NCI-H1105 treated with DMSO at 0.1 percent for 48 hours (cell line): ENCODE measurements at regions not wholly inside any gene's neighbourhood (a gene's known extent, or its start where the extent isn't known, plus 50 kb on each side); places are given as distances from the start of the nearest gene placed in this dataset.

Experiments
- DNase-seq: peaks from one replicate; lab custom pipeline; 2025; lab: John Stamatoyannopoulos, UW

- DNase-seq = no peak
These were observed 231.4 kb upstream of the CDH9 start for GRCh38 chr5:27269766-27270165.

- no peak for DNase-seq
These were observed 228.9 kb upstream of the CDH9 start for GRCh38 chr5:27267209-27267824.

- no peak for DNase-seq
These were observed 227.8 kb upstream of the CDH9 start for GRCh38 chr5:27266184-27266583.

- no peak for DNase-seq
These were observed 219.3 kb upstream of the CDH9 start for GRCh38 chr5:27257696-27258095.

GRCh38 chr5:27252911-27253310, 214.5 kb upstream of the CDH9 start:
- no peak for DNase-seq

- DNase-seq = no peak
These were observed 203.9 kb upstream of the CDH9 start for GRCh38 chr5:27242258-27242626.

- no peak for DNase-seq
These were observed 203.3 kb upstream of the CDH9 start for GRCh38 chr5:27241564-27242257.

- DNase-seq = no peak
These were observed 202.4 kb upstream of the CDH9 start for GRCh38 chr5:27240791-27241190.

- DNase-seq = no peak
These were observed 196.5 kb upstream of the CDH9 start for GRCh38 chr5:27234916-27235315.

- DNase-seq = no peak
These were observed 183.0 kb upstream of the CDH9 start for GRCh38 chr5:27221410-27221809.

GRCh38 chr5:27220752-27221151, 182.4 kb upstream of the CDH9 start:
- no peak for DNase-seq

- DNase-seq = no peak
These were observed 179.6 kb upstream of the CDH9 start for GRCh38 chr5:27217977-27218376.

- DNase-seq = no peak
These were observed 179.0 kb upstream of the CDH9 start for GRCh38 chr5:27217155-27217956.

GRCh38 chr5:27216367-27216950, 178.1 kb upstream of the CDH9 start:
- DNase-seq = no peak

GRCh38 chr5:27208051-27208450, 169.7 kb upstream of the CDH9 start:
- DNase-seq = no peak

GRCh38 chr5:27191786-27192510, 153.6 kb upstream of the CDH9 start:
- no peak for DNase-seq

- DNase-seq = no peak
These were observed 134.3 kb upstream of the CDH9 start for GRCh38 chr5:27172693-27173092.

GRCh38 chr5:27171761-27172261, 133.4 kb upstream of the CDH9 start:
- DNase-seq = no peak

GRCh38 chr5:27158775-27159174, 120.4 kb upstream of the CDH9 start:
- DNase-seq = no peak

- no peak for DNase-seq
These were observed 119.8 kb upstream of the CDH9 start for GRCh38 chr5:27158171-27158570.

GRCh38 chr5:27144456-27144855, 106.1 kb upstream of the CDH9 start:
- DNase-seq = no peak

GRCh38 chr5:27140831-27141230, 102.4 kb upstream of the CDH9 start:
- DNase-seq = no peak
